ENCODE measurements at regions not wholly inside any gene's neighbourhood (a gene's known extent, or its start where the extent isn't known, plus 50 kb on each side); places are given as distances from the start of the nearest gene placed in this dataset.

DNA sequence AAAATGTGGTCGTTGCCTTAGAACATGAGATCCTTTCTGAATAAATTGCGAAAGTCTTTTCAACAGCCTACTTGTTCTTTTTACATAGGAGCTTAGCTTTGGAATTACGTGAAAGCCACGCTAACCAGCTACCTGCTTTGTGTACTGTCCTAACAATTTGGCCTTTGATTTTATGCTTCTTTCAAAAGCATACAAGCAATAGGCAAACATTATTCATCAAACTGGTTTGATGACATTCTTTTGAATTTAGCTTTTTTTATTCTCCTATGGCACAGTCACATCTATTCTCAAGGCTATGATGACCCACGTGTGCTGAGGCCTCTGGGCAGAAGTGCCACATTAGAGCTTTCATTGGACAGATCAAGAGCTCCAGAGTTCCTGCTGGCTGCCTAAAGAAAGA lies 178.0 kb upstream of the DPT start:
- no peak for DNase-seq (ENCODE audit: low read depth)
- H3K4me3 ChIP-seq (ENCODE audit: low read depth, low read length): no peak overlapping the region
- no peak for TF ChIP-seq CTCF (IDR thresholded peaks at IDR 0.05; ENCODE audit: low read depth, low read length)
- no peak for TF ChIP-seq MYC (IDR thresholded peaks at IDR 0.05; ENCODE audit: low read depth, low read length)

- H3K4me3 ChIP-seq (ENCODE audit: low read depth, low read length): no peak overlapping the region
- TF ChIP-seq MYC (IDR thresholded peaks at IDR 0.05; ENCODE audit: low read depth, low read length): no peak
- TF ChIP-seq, protein P1, sequence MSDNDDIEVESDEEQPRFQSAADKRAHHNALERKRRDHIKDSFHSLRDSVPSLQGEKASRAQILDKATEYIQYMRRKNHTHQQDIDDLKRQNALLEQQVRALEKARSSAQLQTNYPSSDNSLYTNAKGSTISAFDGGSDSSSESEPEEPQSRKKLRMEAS (IDR thresholded peaks at IDR 0.05; ENCODE audit: low read depth, low read length): no peak
- TF ChIP-seq CTCF (IDR thresholded peaks at IDR 0.05; ENCODE audit: low read depth, low read length): no peak
- no peak for TF ChIP-seq POLR2A (IDR thresholded peaks at IDR 0.05; ENCODE audit: extremely low read depth, insufficient read length)
- DNase-seq (ENCODE audit: low read depth): no peak
Measured at GRCh38 chr1:168907786-168908348, 178.9 kb upstream of the DPT start.

- H3K4me3 ChIP-seq (ENCODE audit: low read depth, low read length): no peak overlapping the region
- no peak for DNase-seq (ENCODE audit: low read depth)
- TF ChIP-seq, protein P1 (IDR thresholded peaks at IDR 0.05; ENCODE audit: low read depth, low read length): no peak
- TF ChIP-seq CTCF (IDR thresholded peaks at IDR 0.05; ENCODE audit: low read depth, low read length): no peak
Measured at GRCh38 chr1:168910403-168910802, 181.4 kb upstream of the DPT start.

GRCh38 chr1:168911370-168911769 lies 182.4 kb upstream of the DPT start:
- H3K4me3 ChIP-seq (ENCODE audit: low read depth, low read length): no peak overlapping the region
- no peak for DNase-seq (ENCODE audit: low read depth)
- TF ChIP-seq MYC (IDR thresholded peaks at IDR 0.05; ENCODE audit: low read depth, low read length) (no peak), POLR2A (IDR thresholded peaks at IDR 0.05; ENCODE audit: extremely low read depth, insufficient read length) (no peak), CTCF (IDR thresholded peaks at IDR 0.05; ENCODE audit: low read depth, low read length) (no peak)
- TF ChIP-seq, protein P1 (IDR thresholded peaks at IDR 0.05; ENCODE audit: low read depth, low read length): no peak

DNA sequence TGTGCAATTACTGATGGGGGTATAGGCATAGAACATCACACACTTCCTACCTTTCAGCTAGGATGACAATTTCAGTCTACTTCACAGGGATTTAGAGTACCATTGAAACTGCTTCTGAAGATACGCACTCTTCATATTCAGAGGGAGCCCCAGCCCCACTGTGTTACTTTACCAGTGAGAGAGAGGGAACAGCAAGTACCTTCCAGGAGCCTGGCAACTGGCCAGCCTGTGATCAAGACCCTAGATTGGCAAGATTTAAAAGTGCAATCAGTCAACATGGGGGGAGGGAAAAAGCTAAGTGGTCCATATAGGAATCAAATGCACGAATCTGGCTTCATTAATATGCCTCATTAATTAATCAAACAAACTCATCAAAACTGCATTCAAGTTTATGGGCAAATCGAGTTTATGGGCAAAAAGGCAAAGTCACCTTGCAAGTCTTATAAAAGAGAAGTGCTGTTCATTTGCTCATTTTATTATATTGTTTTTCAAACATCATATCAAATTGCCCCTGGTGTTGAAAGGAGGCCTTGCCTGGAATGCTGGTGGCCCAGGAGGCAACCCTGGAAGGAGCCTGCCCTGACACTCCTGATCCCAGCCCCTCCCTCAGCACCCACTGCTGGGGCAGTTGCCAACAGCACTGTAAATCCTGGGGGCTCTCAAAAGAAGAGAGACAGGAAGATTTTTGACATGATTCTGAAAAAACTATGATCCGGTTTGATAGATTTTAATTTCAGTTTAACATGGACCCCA lies 184.9 kb upstream of the DPT start:
- no peak for DNase-seq (ENCODE audit: low read depth)
- TF ChIP-seq POLR2A (IDR thresholded peaks at IDR 0.05; ENCODE audit: extremely low read depth, insufficient read length): no peak
- no peak for TF ChIP-seq MYC (IDR thresholded peaks at IDR 0.05; ENCODE audit: low read depth, low read length)
- TF ChIP-seq, protein P1 (IDR thresholded peaks at IDR 0.05; ENCODE audit: low read depth, low read length): no peak
- TF ChIP-seq CTCF (IDR thresholded peaks at IDR 0.05; ENCODE audit: low read depth, low read length): no peak

More for the DNA sequence above, 184.9 kb upstream of the DPT start:
- no peak overlapping the region for H3K4me3 ChIP-seq (ENCODE audit: low read depth, low read length)

All from NB4 (cell line).